KMS-11 (cell line): ENCODE measurements at regions not wholly inside any gene's neighbourhood (a gene's known extent, or its start where the extent isn't known, plus 50 kb on each side); places are given as distances from the start of the nearest gene placed in this dataset.

Source experiments
- H2AFZ ChIP-seq: fragments of 200-600 bp; sonication (generic); 2 replicates; pipeline ENCODE4 v1.6.1; 2016; ENCODE audit warnings: antibody characterized with exemption, mixed run types, low read depth
- H3K27ac ChIP-seq: fragments of 200-600 bp; sonication (generic); 2 replicates; pipeline ENCODE4 v1.6.1; 2016; ENCODE audit warnings: mild to moderate bottlenecking, mixed run types
- H3K27me3 ChIP-seq: fragments of 200-600 bp; sonication (generic); 2 replicates; pipeline ENCODE4 v1.6.1; 2017; ENCODE audit warnings: mild to moderate bottlenecking, low read depth, mixed run types, moderate library complexity; ENCODE audit not compliant: insufficient read depth
- H3K36me3 ChIP-seq: fragments of 200-600 bp; sonication (generic); 2 replicates; pipeline ENCODE4 v1.6.1; 2017; ENCODE audit warnings: mild to moderate bottlenecking, mixed run types; ENCODE audit not compliant: insufficient read depth
- H3K4me1 ChIP-seq: fragments of 200-600 bp; sonication (generic); 2 replicates; pipeline ENCODE4 v1.6.1; 2016; ENCODE audit warnings: mild to moderate bottlenecking, low read depth, mixed run types; ENCODE audit not compliant: poor library complexity, severe bottlenecking
- H3K4me2 ChIP-seq: fragments of 200-600 bp; sonication (generic); 2 replicates; pipeline ENCODE4 v1.7.0; 2016; ENCODE audit warnings: mild to moderate bottlenecking, mixed run types
- H3K4me3 ChIP-seq: fragments of 200-600 bp; sonication (generic); IDR thresholded peaks from 2 replicates; pipeline ENCODE4 v1.6.1; 2017; ENCODE audit warnings: low read depth, low read length, mixed read lengths; ENCODE audit not compliant: insufficient read depth
- H3K79me2 ChIP-seq: fragments of 200-600 bp; sonication (generic); 2 replicates; pipeline ENCODE4 v1.6.1; 2016; ENCODE audit warnings: low read depth, mixed run types; ENCODE audit not compliant: insufficient read depth
- H3K9ac ChIP-seq: fragments of 200-600 bp; sonication (generic); 2 replicates; pipeline ENCODE4 v1.6.1; 2016; ENCODE audit warnings: mild to moderate bottlenecking, mixed run types
- H4K20me1 ChIP-seq: fragments of 200-600 bp; sonication (generic); 2 replicates; pipeline ENCODE4 v1.6.1; 2016; ENCODE audit warnings: mild to moderate bottlenecking, mixed run types; ENCODE audit not compliant: insufficient read depth
- CTCF ChIP-seq: fragments of 200-600 bp; sonication (generic); conservative IDR thresholded peaks from 2 replicates; pipeline ENCODE4 v1.6.1; 2017; ENCODE audit warnings: low read depth, mild to moderate bottlenecking, antibody characterized with exemption, low read length, moderate library complexity, mixed read lengths

- TF ChIP-seq CTCF, result no peak
- no peak overlapping the region for H3K4me3 ChIP-seq
- no peaks in the 10 kb centered on the region for H3K4me1 ChIP-seq
- H3K27me3 ChIP-seq, result no peaks in the 10 kb centered on the region
- H3K79me2 ChIP-seq, result no peaks in the 10 kb centered on the region
- H3K27ac ChIP-seq, result no peak overlapping the region
- no peaks in the 10 kb centered on the region for H4K20me1 ChIP-seq
- H3K9ac ChIP-seq, result no peak overlapping the region
- H2AFZ ChIP-seq, result no peak overlapping the region
- no peak overlapping the region for H3K4me2 ChIP-seq
- no peaks in the 10 kb centered on the region for H3K36me3 ChIP-seq
Measured at GRCh38 chr2:145617420-145617819, 1097.5 kb upstream of the ZEB2 start.

GRCh38 chr2:145615626-145616025 lies 1095.7 kb upstream of the ZEB2 start:
- Histone ChIP-seq H3K27ac (no peak overlapping the region), H4K20me1 (no peaks in the 10 kb centered on the region), H3K9ac (no peak overlapping the region), H3K4me2 (no peak overlapping the region), H3K4me3 (no peak overlapping the region), H3K79me2 (no peaks in the 10 kb centered on the region), H2AFZ (no peak overlapping the region), H3K36me3 (no peaks in the 10 kb centered on the region), H3K4me1 (no peaks in the 10 kb centered on the region), H3K27me3 (no peaks in the 10 kb centered on the region)
- no peak for TF ChIP-seq CTCF

- Histone ChIP-seq H3K4me2 (no peak overlapping the region), H2AFZ (no peak overlapping the region), H3K36me3 (no peaks in the 10 kb centered on the region), H3K27ac (no peak overlapping the region), H3K4me1 (no peaks in the 10 kb centered on the region), H4K20me1 (no peaks in the 10 kb centered on the region), H3K9ac (no peak overlapping the region), H3K4me3 (no peak overlapping the region), H3K27me3 (no peaks in the 10 kb centered on the region), H3K79me2 (no peaks in the 10 kb centered on the region)
- TF ChIP-seq CTCF, result no peak
Measured at GRCh38 chr2:145609951-145610350, 1090.0 kb upstream of the ZEB2 start.

- Histone ChIP-seq H3K79me2 (no peaks in the 10 kb centered on the region), H3K27me3 (no peaks in the 10 kb centered on the region), H3K4me3 (no peak overlapping the region), H3K4me2 (no peak overlapping the region), H3K9ac (no peak overlapping the region), H4K20me1 (no peaks in the 10 kb centered on the region), H3K4me1 (no peaks in the 10 kb centered on the region), H2AFZ (no peak overlapping the region), H3K36me3 (no peaks in the 10 kb centered on the region), H3K27ac (no peak overlapping the region)
- no peak for TF ChIP-seq CTCF
Measured at GRCh38 chr2:145601361-145601925, 1081.5 kb upstream of the ZEB2 start.

GRCh38 chr2:145600811-145601210 lies 1080.9 kb upstream of the ZEB2 start:
- TF ChIP-seq CTCF, result no peak
- Histone ChIP-seq H3K27me3 (no peaks in the 10 kb centered on the region), H3K4me2 (no peak overlapping the region), H2AFZ (no peak overlapping the region), H3K36me3 (no peaks in the 10 kb centered on the region), H3K79me2 (no peaks in the 10 kb centered on the region), H3K4me1 (no peaks in the 10 kb centered on the region), H3K4me3 (no peak overlapping the region), H3K27ac (no peak overlapping the region), H3K9ac (no peak overlapping the region), H4K20me1 (no peaks in the 10 kb centered on the region)
